H9 (cell line): ENCODE measurements at regions not wholly inside any gene's neighbourhood (a gene's known extent, or its start where the extent isn't known, plus 50 kb on each side); places are given as distances from the start of the nearest gene placed in this dataset.

Experiments used
- DNase-seq: peaks from one replicate; pipeline ENCODE4 v3.0.0-alpha.2; 2017
- H2AFZ ChIP-seq: one replicate; pipeline ENCODE4 v1.6.1; 2013; ENCODE audit warnings: mild to moderate bottlenecking, low read length, control low read depth, moderate library complexity
- H2AK5ac ChIP-seq: 2 replicates; pipeline ENCODE4 v1.6.1; 2013; ENCODE audit warnings: low read length, control low read depth, mixed read lengths; ENCODE audit not compliant: insufficient read length
- H2BK120ac ChIP-seq: one replicate; pipeline ENCODE4 v1.6.1; 2013; ENCODE audit warnings: low read depth, mild to moderate bottlenecking, low read length, control low read depth, inconsistent platforms; ENCODE audit not compliant: poor library complexity, severe bottlenecking
- H2BK12ac ChIP-seq: 2 replicates; pipeline ENCODE4 v1.6.1; 2013; ENCODE audit warnings: low read length, control low read depth, mixed read lengths, low read depth; ENCODE audit not compliant: insufficient read length
- H2BK15ac ChIP-seq: 2 replicates; pipeline ENCODE4 v1.6.1; 2013; ENCODE audit warnings: low read depth, low read length, control low read depth
- H2BK20ac ChIP-seq: one replicate; pipeline ENCODE4 v1.6.1; 2013; ENCODE audit warnings: low read depth, mild to moderate bottlenecking, low read length, control low read depth, inconsistent platforms; ENCODE audit not compliant: poor library complexity, severe bottlenecking
- H2BK5ac ChIP-seq: 2 replicates; pipeline ENCODE4 v1.6.1; 2013; ENCODE audit warnings: low read length, control low read depth, mixed read lengths; ENCODE audit not compliant: insufficient read length
- H3K14ac ChIP-seq: 2 replicates; pipeline ENCODE4 v1.6.1; 2013; ENCODE audit warnings: low read length, control low read depth; ENCODE audit not compliant: insufficient read depth
- H3K18ac ChIP-seq: 2 replicates; pipeline ENCODE4 v1.6.1; 2013; ENCODE audit warnings: low read depth, mild to moderate bottlenecking, mixed read lengths, low read length, control low read depth; ENCODE audit not compliant: insufficient read length
- H3K23ac ChIP-seq: 2 replicates; pipeline ENCODE4 v1.6.1; 2013; ENCODE audit warnings: low read length, control low read depth, mixed read lengths, low read depth; ENCODE audit not compliant: insufficient read length
- H3K23me2 ChIP-seq: 2 replicates; pipeline ENCODE4 v1.6.1; 2013; ENCODE audit warnings: low read depth, mild to moderate bottlenecking, mixed read lengths, low read length, control low read depth; ENCODE audit not compliant: insufficient read length, poor library complexity, severe bottlenecking
- H3K27ac ChIP-seq: 2 replicates; pipeline ENCODE4 v1.5.1; 2013; ENCODE audit warnings: low read length, control low read depth, mixed read lengths, low read depth; ENCODE audit not compliant: insufficient read length
- H3K27me3 ChIP-seq: 2 replicates; pipeline ENCODE4 v1.6.1; 2013; ENCODE audit warnings: low read length, control low read depth, inconsistent platforms; ENCODE audit not compliant: insufficient read depth
- H3K4ac ChIP-seq: 2 replicates; pipeline ENCODE4 v1.6.1; 2013; ENCODE audit warnings: low read depth, mild to moderate bottlenecking, control low read depth, inconsistent platforms, low read length, moderate library complexity
- H3K4me1 ChIP-seq: 2 replicates; pipeline ENCODE4 v1.6.1; 2013; ENCODE audit warnings: low read length, control low read depth, inconsistent platforms; ENCODE audit not compliant: insufficient read depth
- H3K4me2 ChIP-seq: 2 replicates; pipeline ENCODE4 v1.6.1; 2013; ENCODE audit warnings: low read length, control low read depth, mixed read lengths; ENCODE audit not compliant: insufficient read length, insufficient read depth
- H3K56ac ChIP-seq: 2 replicates; pipeline ENCODE4 v1.6.1; 2013; ENCODE audit warnings: low read depth, mild to moderate bottlenecking, mixed read lengths, low read length, control low read depth; ENCODE audit not compliant: insufficient read length
- H3K79me1 ChIP-seq: 2 replicates; pipeline ENCODE4 v1.6.1; 2013; ENCODE audit warnings: low read depth, mild to moderate bottlenecking, moderate library complexity, low read length, control low read depth, inconsistent platforms; ENCODE audit not compliant: insufficient read depth, poor library complexity, severe bottlenecking
- H3K79me2 ChIP-seq: 2 replicates; pipeline ENCODE4 v1.6.1; 2013; ENCODE audit warnings: low read length, control low read depth, inconsistent platforms; ENCODE audit not compliant: insufficient read depth
- H3K9ac ChIP-seq: 2 replicates; pipeline ENCODE4 v1.6.1; 2013; ENCODE audit warnings: low read length, control low read depth, mixed read lengths; ENCODE audit not compliant: insufficient read length; ENCODE audit errors: extremely low read depth
- H3K9me3 ChIP-seq: one replicate; pipeline ENCODE4 v1.6.1; 2013; ENCODE audit warnings: low read depth, low read length, inconsistent platforms; ENCODE audit not compliant: control insufficient read depth
- H3T11ph ChIP-seq: one replicate; pipeline ENCODE4 v1.6.1; 2013; ENCODE audit warnings: mild to moderate bottlenecking, low read length, control low read depth, inconsistent platforms
- H4K20me1 ChIP-seq: one replicate; pipeline ENCODE4 v1.6.1; 2013; ENCODE audit not compliant: control insufficient read depth, insufficient read length, insufficient read depth
- H4K5ac ChIP-seq: 2 replicates; pipeline ENCODE4 v1.6.1; 2013; ENCODE audit warnings: low read depth, mild to moderate bottlenecking, mixed read lengths, low read length, control low read depth; ENCODE audit not compliant: insufficient read length
- H4K8ac ChIP-seq: replicated peaks from 2 replicates; pipeline ENCODE4 v1.6.1; 2013; ENCODE audit warnings: low read length, control low read depth, mixed read lengths, low read depth; ENCODE audit not compliant: insufficient read length
- H4K91ac ChIP-seq: 2 replicates; pipeline ENCODE4 v1.6.1; 2013; ENCODE audit warnings: low read depth, mild to moderate bottlenecking, moderate library complexity, mixed read lengths, low read length, control low read depth; ENCODE audit not compliant: insufficient read length
- H3K27ac Mint-ChIP-seq, 3 experiments: 2 replicates in 2 of 3; 3 replicates in 1 of 3; pipeline ENCODE4 v1.8.0; 2020 to 2021; ENCODE audit warnings: mixed read lengths in 3 of 3, mild to moderate bottlenecking in 1 of 3, moderate library complexity in 1 of 3
- H3K27me3 Mint-ChIP-seq: 2 replicates; pipeline ENCODE4 v1.8.0; 2021; ENCODE audit warnings: low read depth, mild to moderate bottlenecking, moderate library complexity, mixed read lengths
- H3K36me3 Mint-ChIP-seq, 3 experiments: 2 replicates in 2 of 3; 3 replicates in 1 of 3; pipeline ENCODE4 v1.8.0; 2020 to 2021; ENCODE audit warnings: low read depth in 3 of 3, mixed read lengths in 3 of 3; ENCODE audit not compliant: insufficient read depth in 1 of 3
- H3K4me1 Mint-ChIP-seq, 2 experiments: 2 replicates each; pipeline ENCODE4 v1.8.0; 2020; ENCODE audit warnings: mixed read lengths in 2 of 2
- H3K4me3 Mint-ChIP-seq, 2 experiments: 2 replicates in 1 of 2; 3 replicates in 1 of 2; pipeline ENCODE4 v1.8.0; 2020 to 2021; ENCODE audit warnings: mild to moderate bottlenecking in 2 of 2, mixed read lengths in 2 of 2, moderate library complexity in 1 of 2
- H3K9me3 Mint-ChIP-seq, 2 experiments: 2 replicates in 1 of 2; 3 replicates in 1 of 2; pipeline ENCODE4 v1.8.0; 2020; ENCODE audit warnings: mild to moderate bottlenecking in 2 of 2, mixed read lengths in 2 of 2, moderate library complexity in 1 of 2
- WGBS: extraction: QIAGEN DNeasy Blood & Tissue Kit; methylation state at CpG from one replicate; pipeline ENCODE4 v1.1.7; 2013; ENCODE audit warnings: missing lambda C conversion rate, low lambda C conversion rate, mixed read lengths; ENCODE audit not compliant: insufficient read length; ENCODE audit errors: extremely low coverage; 5-methylcytosine and 5-hydroxymethylcytosine counted together
- TF ChIP-seq, protein P1 (sequence below): fragments of 200-600 bp; sonication (generic); conservative IDR thresholded peaks from 3 replicates; pipeline ENCODE4 v1.8.0; 2021; ENCODE audit warnings: antibody characterized with exemption, mild to moderate bottlenecking

DNA sequence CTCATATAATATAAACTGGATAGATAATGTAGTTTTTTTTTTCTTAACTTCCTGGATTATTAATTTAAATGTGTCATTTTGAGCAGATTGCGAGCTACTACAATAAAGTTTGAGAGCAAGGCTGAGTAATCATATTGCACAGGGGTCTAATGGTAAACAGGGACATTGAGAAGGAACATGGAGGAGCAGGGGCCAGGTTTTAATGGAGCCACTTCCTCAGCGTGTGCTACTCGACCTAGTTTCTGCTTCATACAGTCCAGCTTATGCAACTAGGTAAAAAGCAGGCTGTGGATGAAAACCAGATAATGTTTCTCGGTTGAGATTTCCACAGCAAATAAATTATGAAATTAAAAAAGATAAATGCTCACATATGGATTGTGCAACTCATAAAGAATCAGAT is 1915.7 kb upstream of the CELF4 start:
- no peak overlapping the region for H3K9ac ChIP-seq

More for the DNA sequence above, 1915.7 kb upstream of the CELF4 start:
- no peaks in the 10 kb centered on the region for H3K36me3 Mint-ChIP-seq
- Histone ChIP-seq H4K91ac (no peak overlapping the region), H3K27me3 (no peaks in the 10 kb centered on the region), H2BK15ac (no peak overlapping the region), H3K23ac (no peak overlapping the region), H2AK5ac (no peak overlapping the region), H3T11ph (no peak overlapping the region), H3K14ac (no peak overlapping the region), H3K79me1 (no peaks in the 10 kb centered on the region), H3K79me2 (no peaks in the 10 kb centered on the region), H4K8ac (no peak overlapping the region), H2BK120ac (no peak overlapping the region), H3K27ac (no peak overlapping the region), H2BK12ac (no peak overlapping the region), H3K4me2 (no peak overlapping the region), H3K9me3 (no peaks in the 10 kb centered on the region), H2BK20ac (no peak overlapping the region), H3K18ac (no peak overlapping the region), H3K4me1 (no peaks in the 10 kb centered on the region), H2AFZ (no peak overlapping the region), H4K20me1 (no peaks in the 10 kb centered on the region), H2BK5ac (no peak overlapping the region), H3K4ac (no peak overlapping the region), H3K56ac (no peak overlapping the region), H3K23me2 (no peaks in the 10 kb centered on the region), H4K5ac (no peak overlapping the region)
- no peaks in the 10 kb centered on the region for H3K4me1 Mint-ChIP-seq
- TF ChIP-seq, protein P1, sequence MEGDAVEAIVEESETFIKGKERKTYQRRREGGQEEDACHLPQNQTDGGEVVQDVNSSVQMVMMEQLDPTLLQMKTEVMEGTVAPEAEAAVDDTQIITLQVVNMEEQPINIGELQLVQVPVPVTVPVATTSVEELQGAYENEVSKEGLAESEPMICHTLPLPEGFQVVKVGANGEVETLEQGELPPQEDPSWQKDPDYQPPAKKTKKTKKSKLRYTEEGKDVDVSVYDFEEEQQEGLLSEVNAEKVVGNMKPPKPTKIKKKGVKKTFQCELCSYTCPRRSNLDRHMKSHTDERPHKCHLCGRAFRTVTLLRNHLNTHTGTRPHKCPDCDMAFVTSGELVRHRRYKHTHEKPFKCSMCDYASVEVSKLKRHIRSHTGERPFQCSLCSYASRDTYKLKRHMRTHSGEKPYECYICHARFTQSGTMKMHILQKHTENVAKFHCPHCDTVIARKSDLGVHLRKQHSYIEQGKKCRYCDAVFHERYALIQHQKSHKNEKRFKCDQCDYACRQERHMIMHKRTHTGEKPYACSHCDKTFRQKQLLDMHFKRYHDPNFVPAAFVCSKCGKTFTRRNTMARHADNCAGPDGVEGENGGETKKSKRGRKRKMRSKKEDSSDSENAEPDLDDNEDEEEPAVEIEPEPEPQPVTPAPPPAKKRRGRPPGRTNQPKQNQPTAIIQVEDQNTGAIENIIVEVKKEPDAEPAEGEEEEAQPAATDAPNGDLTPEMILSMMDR: no peak
- no peaks in the 10 kb centered on the region for H3K9me3 Mint-ChIP-seq
- no peak for DNase-seq
- H3K4me3 Mint-ChIP-seq: no peak overlapping the region
- H3K27me3 Mint-ChIP-seq: no peaks in the 10 kb centered on the region
- no peak overlapping the region for H3K27ac Mint-ChIP-seq
- no CpG with 5 or more reads among the region's 4 CpGs for WGBS
